Activated CD4-positive, alpha-beta T cell treated with anti-CD3 and anti-CD28 coated beads for 48 hours (primary cell): ENCODE measurements at regions not wholly inside any gene's neighbourhood (a gene's known extent, or its start where the extent isn't known, plus 50 kb on each side); places are given as distances from the start of the nearest gene placed in this dataset.

Experiments
- DNase-seq: peaks from one replicate; pipeline ENCODE4 v3.0.0-alpha.2; 2020

DNA sequence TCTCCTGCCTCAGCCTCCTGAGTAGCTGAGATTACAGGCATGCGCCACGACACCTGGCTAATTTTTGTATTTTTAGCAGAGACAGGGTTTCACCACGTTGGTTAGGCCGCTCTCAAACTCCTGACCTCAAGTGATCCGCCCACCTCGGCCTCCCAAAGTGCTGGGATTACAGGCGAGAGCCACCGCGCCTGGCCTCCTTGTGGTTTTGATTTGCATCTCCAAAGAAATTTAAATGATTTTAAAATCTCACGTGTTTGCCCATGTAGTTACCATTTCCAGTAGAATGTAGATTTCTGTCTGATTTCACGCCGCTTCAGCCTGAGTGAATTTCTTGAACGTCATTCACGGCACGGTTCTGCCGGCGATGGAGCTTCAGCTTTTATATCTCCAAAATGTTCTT is 55.8 kb downstream of the IGF2 start:
- DNase-seq, result no peak

DNA sequence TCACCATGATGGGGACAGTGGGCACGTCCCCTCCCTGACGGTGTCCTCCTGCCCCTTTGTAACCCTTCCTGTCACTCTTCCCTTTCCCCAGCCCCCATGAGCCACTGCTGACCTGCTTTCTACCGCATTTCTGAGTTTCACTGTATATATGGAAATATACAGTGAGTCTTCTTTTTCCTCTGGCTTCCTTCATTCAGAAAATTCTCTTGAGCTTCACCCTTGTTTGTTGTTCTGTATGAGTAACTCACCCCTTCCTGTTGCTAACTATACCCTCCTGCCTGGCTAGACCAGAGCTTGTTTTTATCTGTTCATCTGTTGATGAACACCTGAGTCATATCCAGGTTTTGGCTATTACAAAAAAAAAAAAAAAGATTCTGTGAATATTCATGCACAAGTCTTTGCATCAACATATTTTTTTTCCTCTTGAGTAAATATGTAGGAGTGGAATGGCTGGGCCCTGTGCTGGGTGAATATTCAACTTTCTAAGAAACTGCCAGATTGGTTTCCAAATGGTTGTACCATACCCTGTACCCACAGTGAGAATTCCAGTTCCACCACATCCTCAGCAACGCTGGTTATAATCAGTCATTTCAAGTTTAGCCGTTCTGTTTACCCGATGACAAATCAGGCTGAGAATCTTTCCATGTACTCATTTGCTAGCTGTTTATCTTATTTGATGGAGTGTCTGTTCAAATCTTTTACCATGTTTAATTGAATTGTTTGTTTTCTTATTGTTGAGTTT is 62.0 kb downstream of the IGF2 start:
- DNase-seq, result peak; percentile 60

DNA sequence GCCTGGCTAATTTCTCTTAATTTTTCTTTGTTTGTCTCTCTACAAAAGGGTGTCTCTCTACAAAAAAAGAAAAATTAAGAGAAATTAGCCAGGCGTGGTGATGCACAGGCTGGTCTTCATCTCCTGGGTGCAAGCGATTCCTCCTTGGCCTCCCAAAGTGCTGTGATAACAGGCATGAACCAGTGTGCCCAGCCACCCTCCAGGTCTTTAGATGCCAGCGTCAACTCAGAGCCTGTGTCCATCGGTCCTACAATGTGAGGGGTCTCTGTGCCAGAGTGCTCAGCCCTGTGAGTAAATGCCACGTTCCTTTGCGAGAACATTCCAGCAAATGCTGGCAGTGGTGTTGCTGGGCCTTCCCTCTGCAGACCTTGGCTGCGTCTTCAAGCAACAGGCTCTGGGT is 62.7 kb downstream of the IGF2 start:
- no peak for DNase-seq

DNA sequence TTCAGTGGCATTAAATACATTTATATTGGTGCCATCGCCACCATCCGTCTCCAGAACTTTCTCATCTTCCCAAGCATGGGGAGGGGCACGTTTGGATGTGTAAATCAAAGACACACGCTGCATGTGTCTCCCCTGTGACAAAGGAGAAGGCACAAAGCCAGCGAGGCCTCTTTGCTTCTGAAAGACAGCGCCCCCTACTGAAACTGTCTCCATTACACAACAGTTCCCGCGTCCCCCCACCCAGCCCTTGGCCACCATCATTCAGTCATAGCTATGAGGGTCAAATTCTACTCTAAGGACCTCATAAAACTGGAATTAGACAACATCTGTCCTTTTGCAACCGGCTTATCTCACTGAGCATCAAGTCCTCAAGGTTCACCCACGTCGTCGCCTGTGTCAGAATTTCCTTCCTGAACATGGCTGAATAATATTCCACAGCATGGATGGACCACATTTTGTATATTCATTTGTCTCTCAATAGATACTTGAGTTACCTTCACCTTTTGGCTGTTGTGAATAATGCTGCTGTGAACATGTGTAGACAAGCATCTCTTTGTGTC is 64.8 kb downstream of the IGF2 start:
- no peak for DNase-seq

DNA sequence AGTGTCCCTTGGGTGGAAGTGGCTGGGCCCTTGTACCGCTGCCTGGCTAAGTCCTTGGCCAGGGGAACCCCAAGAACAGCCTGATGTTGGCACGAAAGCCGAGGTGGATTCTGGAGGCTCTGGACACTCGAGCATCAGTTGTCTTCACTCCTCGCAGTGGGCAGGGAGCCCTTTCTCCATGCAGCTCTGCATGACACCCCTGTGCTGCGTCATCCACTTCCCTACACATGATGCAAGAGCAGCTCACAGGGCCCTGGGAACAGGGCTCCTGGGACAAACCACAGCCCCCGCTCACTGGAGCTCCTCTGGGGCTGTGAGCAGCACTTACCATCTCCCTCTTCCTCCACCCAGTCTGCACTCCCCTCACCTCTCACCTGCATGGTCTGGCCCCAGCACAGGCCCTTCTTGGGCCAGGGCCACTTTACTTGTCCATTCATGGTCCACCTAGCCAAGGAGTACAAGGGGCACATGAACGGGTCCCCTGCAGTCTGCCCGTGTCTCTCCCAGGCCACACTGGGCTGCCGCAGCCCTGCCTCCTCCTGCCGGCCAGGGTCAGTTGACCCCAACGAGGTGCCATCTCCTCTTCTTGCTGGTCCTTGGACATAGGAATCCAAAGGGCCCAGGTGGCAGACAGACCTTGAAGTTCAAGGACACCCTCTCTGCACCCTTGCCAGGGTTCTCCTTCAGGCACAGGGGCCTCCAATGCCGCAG is 66.5 kb downstream of the IGF2 start:
- DNase-seq, result no peak

DNA sequence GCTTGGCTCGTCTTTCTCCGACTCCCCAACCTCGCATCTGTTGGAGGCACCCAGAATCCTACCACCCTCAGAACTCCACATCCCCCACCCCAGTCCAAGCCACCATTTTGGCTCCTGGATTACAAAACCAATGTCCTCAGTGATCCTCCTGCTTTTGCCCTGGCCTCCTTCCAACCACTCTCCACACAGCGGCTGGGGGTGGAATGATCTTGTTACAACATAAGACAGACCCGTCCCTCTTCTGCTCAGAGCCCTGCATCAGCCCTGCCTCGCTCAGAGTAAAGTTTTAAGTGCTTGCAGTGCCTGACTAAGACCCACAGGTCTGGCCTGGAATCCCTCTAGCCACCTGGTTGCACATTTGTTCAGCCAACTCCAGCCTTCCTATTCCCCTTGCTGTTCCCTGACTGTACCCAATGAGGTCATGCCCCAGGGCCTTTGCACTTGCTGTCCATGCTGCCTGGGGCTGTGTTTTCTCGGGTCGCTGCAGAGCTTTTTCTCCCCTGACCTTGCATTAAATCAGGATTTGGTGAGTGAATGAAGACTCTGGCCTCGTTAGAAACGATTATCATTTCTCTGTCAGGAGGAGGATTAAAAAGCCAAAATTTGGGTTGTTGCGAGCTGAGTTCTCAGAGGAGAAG is 67.3 kb downstream of the IGF2 start:
- no peak for DNase-seq
